Neural progenitor cell (in vitro differentiated cells): ENCODE measurements at regions not wholly inside any gene's neighbourhood (a gene's known extent, or its start where the extent isn't known, plus 50 kb on each side); places are given as distances from the start of the nearest gene placed in this dataset.
"Not testable (repeated sequence)": the region's sequence is repeated elsewhere in the genome, so short reads cannot be mapped to it uniquely, and the experiment has no call there.

ENCODE experiments used
- EZH2 ChIP-seq: fragments of 200-600 bp; sonication (generic); IDR thresholded peaks from 2 replicates; pipeline ENCODE4 v1.6.1; 2017; ENCODE audit warnings: antibody characterized with exemption, mild to moderate bottlenecking, moderate library complexity
- TF ChIP-seq, protein P1 (sequence below): fragments of 200-600 bp; sonication (generic); IDR thresholded peaks from 2 replicates; pipeline ENCODE4 v1.5.1; 2017; ENCODE audit warnings: antibody characterized with exemption, mild to moderate bottlenecking

DNA sequence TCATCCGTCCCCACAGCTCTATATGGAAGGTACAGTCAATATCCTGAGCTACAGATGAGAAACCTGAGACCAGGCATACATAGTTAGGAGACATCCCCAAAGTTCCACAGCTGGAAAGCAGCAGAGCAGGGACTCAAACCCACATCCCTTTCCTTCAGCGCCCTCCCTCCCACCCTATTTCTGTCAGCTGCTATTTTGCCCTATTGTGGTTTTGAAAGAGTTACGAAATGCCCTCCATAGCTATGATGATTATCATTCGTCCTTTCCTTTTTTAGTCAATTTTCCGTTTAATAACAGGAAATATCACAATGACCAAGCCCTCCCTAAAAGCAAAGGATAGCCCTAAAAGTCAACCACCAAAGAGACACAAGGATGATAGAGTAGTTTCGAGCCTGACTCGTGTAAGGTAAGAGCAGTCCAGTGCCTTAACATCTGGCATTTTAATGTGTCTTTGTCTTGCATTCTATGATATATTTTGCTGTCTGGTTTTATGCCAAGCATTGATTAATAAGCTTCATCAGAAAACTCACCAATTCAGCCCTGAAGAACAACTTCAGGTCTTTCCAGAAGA is 264.3 kb upstream of the NBPF12 start:
- TF ChIP-seq, protein P1, sequence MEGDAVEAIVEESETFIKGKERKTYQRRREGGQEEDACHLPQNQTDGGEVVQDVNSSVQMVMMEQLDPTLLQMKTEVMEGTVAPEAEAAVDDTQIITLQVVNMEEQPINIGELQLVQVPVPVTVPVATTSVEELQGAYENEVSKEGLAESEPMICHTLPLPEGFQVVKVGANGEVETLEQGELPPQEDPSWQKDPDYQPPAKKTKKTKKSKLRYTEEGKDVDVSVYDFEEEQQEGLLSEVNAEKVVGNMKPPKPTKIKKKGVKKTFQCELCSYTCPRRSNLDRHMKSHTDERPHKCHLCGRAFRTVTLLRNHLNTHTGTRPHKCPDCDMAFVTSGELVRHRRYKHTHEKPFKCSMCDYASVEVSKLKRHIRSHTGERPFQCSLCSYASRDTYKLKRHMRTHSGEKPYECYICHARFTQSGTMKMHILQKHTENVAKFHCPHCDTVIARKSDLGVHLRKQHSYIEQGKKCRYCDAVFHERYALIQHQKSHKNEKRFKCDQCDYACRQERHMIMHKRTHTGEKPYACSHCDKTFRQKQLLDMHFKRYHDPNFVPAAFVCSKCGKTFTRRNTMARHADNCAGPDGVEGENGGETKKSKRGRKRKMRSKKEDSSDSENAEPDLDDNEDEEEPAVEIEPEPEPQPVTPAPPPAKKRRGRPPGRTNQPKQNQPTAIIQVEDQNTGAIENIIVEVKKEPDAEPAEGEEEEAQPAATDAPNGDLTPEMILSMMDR, result not testable (repeated sequence)
- TF ChIP-seq EZH2, result not testable (repeated sequence)
